ENCODE measurements at regions not wholly inside any gene's neighbourhood (a gene's known extent, or its start where the extent isn't known, plus 50 kb on each side); places are given as distances from the start of the nearest gene placed in this dataset.

- H3K4me3 ChIP-seq (replicated peaks; ENCODE audit: low read depth, low read length) = no peak overlapping the region
- no peak for DNase-seq (ENCODE audit: extremely low read depth, low read depth)
- TF ChIP-seq CTCF (IDR thresholded peaks at IDR 0.05; ENCODE audit: low read depth, low read length, missing control alignments) = no peak
These were observed 153.9 kb downstream of the GPBP1 start for GRCh38 chr5:57327561-57328367.

GRCh38 chr5:57325678-57326397, 152.0 kb downstream of the GPBP1 start:
- no peak for DNase-seq (ENCODE audit: extremely low read depth, low read depth)
- TF ChIP-seq CTCF (IDR thresholded peaks at IDR 0.05; ENCODE audit: low read depth, low read length, missing control alignments) = no peak
- no peak overlapping the region for H3K4me3 ChIP-seq (replicated peaks; ENCODE audit: low read depth, low read length)

GRCh38 chr5:57324861-57325260, 151.0 kb downstream of the GPBP1 start:
- TF ChIP-seq CTCF (IDR thresholded peaks at IDR 0.05; ENCODE audit: low read depth, low read length, missing control alignments) = no peak
- no peak overlapping the region for H3K4me3 ChIP-seq (replicated peaks; ENCODE audit: low read depth, low read length)
- no peak for DNase-seq (ENCODE audit: extremely low read depth, low read depth)

- TF ChIP-seq CTCF (IDR thresholded peaks at IDR 0.05; ENCODE audit: low read depth, low read length, missing control alignments) = no peak
- no peak for DNase-seq (ENCODE audit: extremely low read depth, low read depth)
These were observed 150.3 kb downstream of the GPBP1 start for GRCh38 chr5:57324181-57324580.

GRCh38 chr5:57320582-57320981, 146.7 kb downstream of the GPBP1 start:
- TF ChIP-seq CTCF (IDR thresholded peaks at IDR 0.05; ENCODE audit: low read depth, low read length, missing control alignments) = no peak
- no peak overlapping the region for H3K4me3 ChIP-seq (replicated peaks; ENCODE audit: low read depth, low read length)
- DNase-seq (ENCODE audit: extremely low read depth, low read depth) = no peak

More at GRCh38 chr5:57324181-57324580, 150.3 kb downstream of the GPBP1 start:
- H3K4me3 ChIP-seq (replicated peaks; ENCODE audit: low read depth, low read length) = no peak overlapping the region

- no peak for TF ChIP-seq CTCF (IDR thresholded peaks at IDR 0.05; ENCODE audit: low read depth, low read length, missing control alignments)
- no peak for DNase-seq (ENCODE audit: extremely low read depth, low read depth)
- H3K4me3 ChIP-seq (replicated peaks; ENCODE audit: low read depth, low read length) = no peak overlapping the region
These were observed 145.8 kb downstream of the GPBP1 start for GRCh38 chr5:57319628-57320027.

All from HFF-Myc (cell line).